Mucosa of gallbladder (tissue), 1 donor: ENCODE measurements at regions not wholly inside any gene's neighbourhood (a gene's known extent, or its start where the extent isn't known, plus 50 kb on each side); places are given as distances from the start of the nearest gene placed in this dataset.

ENCODE experiments used
- DNase-seq: peaks from one replicate; pipeline ENCODE4 v3.0.0-alpha.2; 2020; ENCODE audit warnings: low spot score
- donor health status: DM: no; HTN: no; CAD: no.

GRCh38 chr17:71267668-71268067 is 853.2 kb upstream of the SOX9 start:
- DNase-seq = no peak

GRCh38 chr17:71269201-71269600 is 851.6 kb upstream of the SOX9 start:
- DNase-seq = no peak

- DNase-seq = no peak
Measured at GRCh38 chr17:71273441-71273840, 847.4 kb upstream of the SOX9 start.

GRCh38 chr17:71276079-71276478 is 844.7 kb upstream of the SOX9 start:
- no peak for DNase-seq

GRCh38 chr17:71283486-71283885 is 837.3 kb upstream of the SOX9 start:
- DNase-seq = no peak

GRCh38 chr17:71284032-71284755 is 836.6 kb upstream of the SOX9 start:
- no peak for DNase-seq

GRCh38 chr17:71286625-71287024 is 834.2 kb upstream of the SOX9 start:
- no peak for DNase-seq

GRCh38 chr17:71287071-71287823 is 833.6 kb upstream of the SOX9 start:
- no peak for DNase-seq

- DNase-seq = no peak
Measured at GRCh38 chr17:71292006-71292405, 828.8 kb upstream of the SOX9 start.

- DNase-seq = no peak
Measured at GRCh38 chr17:71296005-71296404, 824.8 kb upstream of the SOX9 start.

GRCh38 chr17:71301063-71301462 is 819.8 kb upstream of the SOX9 start:
- DNase-seq = no peak

GRCh38 chr17:71302721-71303549 is 817.9 kb upstream of the SOX9 start:
- no peak for DNase-seq

GRCh38 chr17:71304498-71305158 is 816.2 kb upstream of the SOX9 start:
- DNase-seq = no peak

GRCh38 chr17:71313866-71314265 is 807.0 kb upstream of the SOX9 start:
- no peak for DNase-seq

- DNase-seq = no peak
Measured at GRCh38 chr17:71315568-71315967, 805.3 kb upstream of the SOX9 start.

- no peak for DNase-seq
Measured at GRCh38 chr17:71316176-71316897, 804.5 kb upstream of the SOX9 start.

- DNase-seq = no peak
Measured at GRCh38 chr17:71320009-71320796, 800.6 kb upstream of the SOX9 start.

- DNase-seq = no peak
Measured at GRCh38 chr17:71325117-71325516, 795.7 kb upstream of the SOX9 start.

- DNase-seq = no peak
Measured at GRCh38 chr17:71325886-71326285, 794.9 kb upstream of the SOX9 start.

- no peak for DNase-seq
Measured at GRCh38 chr17:71327376-71328059, 793.3 kb upstream of the SOX9 start.
